ENCODE measurements at regions not wholly inside any gene's neighbourhood (a gene's known extent, or its start where the extent isn't known, plus 50 kb on each side); places are given as distances from the start of the nearest gene placed in this dataset.
"Not testable (repeated sequence)": the region's sequence is repeated elsewhere in the genome, so short reads cannot be mapped to it uniquely, and the experiment has no call there.

- H3K27ac Mint-ChIP-seq; H3K9me3 Mint-ChIP-seq; H3K27me3 Mint-ChIP-seq (ENCODE audit: insufficient read depth); H3K36me3 Mint-ChIP-seq (ENCODE audit: low read depth); H3K4me3 Mint-ChIP-seq; intact Hi-C loops (cut with micrococcal nuclease); H3K4me1 Mint-ChIP-seq (ENCODE audit: low read depth); DNase-seq (ENCODE audit: low spot score): not testable (repeated sequence)
Measured at GRCh38 chr9:64370344-64370743, 914.7 kb downstream of the FOXD4L5 start.

GRCh38 chr9:64369644-64370043, 915.4 kb downstream of the FOXD4L5 start:
- H3K27me3 Mint-ChIP-seq (ENCODE audit: insufficient read depth); DNase-seq (ENCODE audit: low spot score); H3K4me1 Mint-ChIP-seq (ENCODE audit: low read depth); H3K4me3 Mint-ChIP-seq; intact Hi-C loops (cut with micrococcal nuclease); H3K27ac Mint-ChIP-seq; H3K36me3 Mint-ChIP-seq (ENCODE audit: low read depth); H3K9me3 Mint-ChIP-seq: not testable (repeated sequence)

GRCh38 chr9:64369114-64369513, 915.9 kb downstream of the FOXD4L5 start:
- H3K9me3 Mint-ChIP-seq; intact Hi-C loops (cut with micrococcal nuclease); H3K27ac Mint-ChIP-seq; H3K4me1 Mint-ChIP-seq (ENCODE audit: low read depth); H3K27me3 Mint-ChIP-seq (ENCODE audit: insufficient read depth); H3K36me3 Mint-ChIP-seq (ENCODE audit: low read depth): not testable (repeated sequence)
- peak; percentile 82 for DNase-seq (ENCODE audit: low spot score)
- peak overlapping the region; percentile 7 for H3K4me3 Mint-ChIP-seq

- DNase-seq (ENCODE audit: low spot score); H3K9me3 Mint-ChIP-seq; H3K27ac Mint-ChIP-seq: not testable (repeated sequence)
Measured at GRCh38 chr9:64368644-64368942, 916.4 kb downstream of the FOXD4L5 start.

GRCh38 chr9:64367826-64368643, 917.0 kb downstream of the FOXD4L5 start:
- H3K27me3 Mint-ChIP-seq (ENCODE audit: insufficient read depth); H3K4me1 Mint-ChIP-seq (ENCODE audit: low read depth); H3K4me3 Mint-ChIP-seq; H3K9me3 Mint-ChIP-seq; intact Hi-C loops (cut with micrococcal nuclease); DNase-seq (ENCODE audit: low spot score); H3K27ac Mint-ChIP-seq; H3K36me3 Mint-ChIP-seq (ENCODE audit: low read depth): not testable (repeated sequence)

More at GRCh38 chr9:64368644-64368942, 916.4 kb downstream of the FOXD4L5 start:
- H3K4me1 Mint-ChIP-seq (ENCODE audit: low read depth); H3K36me3 Mint-ChIP-seq (ENCODE audit: low read depth); intact Hi-C loops (cut with micrococcal nuclease); H3K27me3 Mint-ChIP-seq (ENCODE audit: insufficient read depth); H3K4me3 Mint-ChIP-seq: not testable (repeated sequence)

Measured in activated T-helper 1 cell treated with anti-CD3 and anti-CD28 coated beads, Interleukin-12 subunit alpha, Interleukin-12 subunit beta, Interleukin-2, Interleukin-4 antibody, amounts not matched to agents 30 ng/mL and 10 ng/mL and 1 ng/mL, durations not matched to agents 14 hours and 24 hours and 36 hours (primary cell).